ENCODE measurements at regions not wholly inside any gene's neighbourhood (a gene's known extent, or its start where the extent isn't known, plus 50 kb on each side); places are given as distances from the start of the nearest gene placed in this dataset.

DNA sequence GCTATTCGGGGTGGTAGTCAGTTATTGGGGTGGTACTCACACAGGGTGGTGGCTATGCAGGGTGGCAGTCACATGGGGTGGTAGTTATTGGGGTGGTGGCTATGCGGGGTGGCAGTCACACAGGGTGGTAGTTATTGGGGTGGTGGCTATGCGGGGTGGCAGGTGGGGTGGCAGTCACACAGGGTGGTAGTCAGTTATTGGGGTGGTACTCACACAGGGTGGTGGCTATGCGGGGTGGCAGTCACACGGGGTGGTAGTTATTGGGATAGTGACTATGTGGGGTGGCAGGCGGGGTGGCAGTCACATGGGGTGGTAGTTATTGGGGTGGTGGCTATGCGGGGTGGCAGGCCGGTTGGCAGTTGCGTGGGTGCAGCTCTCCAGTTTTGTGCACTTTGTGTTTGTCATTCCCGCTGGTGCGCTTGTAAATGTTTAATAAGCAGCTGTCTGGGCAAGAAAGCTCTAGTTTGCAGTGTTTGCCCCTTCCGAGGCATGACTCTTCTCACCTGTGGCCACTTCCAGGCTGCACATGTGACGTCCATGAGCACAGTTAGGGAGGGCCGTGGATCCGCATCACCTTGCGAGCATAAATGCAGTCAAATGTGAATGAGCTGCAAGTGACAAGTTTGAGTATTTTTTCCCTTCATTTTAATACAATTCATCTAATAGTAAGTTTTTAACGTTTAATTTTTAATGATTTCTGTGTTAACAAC is 219.0 kb upstream of the CST7 start:
- BruUV-seq (replicated peaks) = no TSS peak
- POLR2A ChIA-PET = no interaction called here
- no peak for FAIRE-seq

More for the DNA sequence above, 219.0 kb upstream of the CST7 start:
- no peak overlapping the region for H3K27ac ChIP-seq (ENCODE audit: insufficient read depth, low read depth, low read length)
- no peak for DNase-seq (ENCODE audit: low read depth, low spot score)
- dilution Hi-C loops (cut with MboI; ENCODE audit: extremely low pct_ligation_motif_present, low sequenced_read_pairs) (no loop called here), intact Hi-C loops (cut with micrococcal nuclease) (no loop called here)
- no peaks in the 10 kb centered on the region for H3K9me1 ChIP-seq (replicated peaks; ENCODE audit: control insufficient read depth, extremely low read depth, insufficient read depth, low read length)
- H2AFZ ChIP-seq (ENCODE audit: low read depth, low read length) = no peak overlapping the region
- H4K20me1 ChIP-seq (replicated peaks; ENCODE audit: control insufficient read depth, extremely low read depth, insufficient read depth, low read length) = no peaks in the 10 kb centered on the region
- H3K4me1 ChIP-seq (ENCODE audit: control insufficient read depth, extremely low read depth, insufficient read depth, low read length) = no peaks in the 10 kb centered on the region
- H3K4me3 ChIP-seq (replicated peaks in 1 of 3; ENCODE audit: insufficient read depth in 1 of 3, low read depth in 1 of 3, low read length in 3 of 3) = no peak overlapping the region
- no peak overlapping the region for H3K4me2 ChIP-seq (ENCODE audit: insufficient read depth, low read length)
- TF ChIP-seq, protein P1, sequence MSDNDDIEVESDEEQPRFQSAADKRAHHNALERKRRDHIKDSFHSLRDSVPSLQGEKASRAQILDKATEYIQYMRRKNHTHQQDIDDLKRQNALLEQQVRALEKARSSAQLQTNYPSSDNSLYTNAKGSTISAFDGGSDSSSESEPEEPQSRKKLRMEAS (IDR thresholded peaks at IDR 0.05; ENCODE audit: insufficient read depth, insufficient read length) = no peak
- TF ChIP-seq MYC (IDR thresholded peaks at IDR 0.05; ENCODE audit: low read depth, low read length) = no peak
- TF ChIP-seq GATA2 (IDR thresholded peaks at IDR 0.05; ENCODE audit: insufficient read depth, insufficient read length, low read depth, low read length) = no peak
- no peak for TF ChIP-seq FOS (IDR thresholded peaks at IDR 0.05; ENCODE audit: borderline replicate concordance, insufficient read depth, low read length)
- TF ChIP-seq, protein P2, sequence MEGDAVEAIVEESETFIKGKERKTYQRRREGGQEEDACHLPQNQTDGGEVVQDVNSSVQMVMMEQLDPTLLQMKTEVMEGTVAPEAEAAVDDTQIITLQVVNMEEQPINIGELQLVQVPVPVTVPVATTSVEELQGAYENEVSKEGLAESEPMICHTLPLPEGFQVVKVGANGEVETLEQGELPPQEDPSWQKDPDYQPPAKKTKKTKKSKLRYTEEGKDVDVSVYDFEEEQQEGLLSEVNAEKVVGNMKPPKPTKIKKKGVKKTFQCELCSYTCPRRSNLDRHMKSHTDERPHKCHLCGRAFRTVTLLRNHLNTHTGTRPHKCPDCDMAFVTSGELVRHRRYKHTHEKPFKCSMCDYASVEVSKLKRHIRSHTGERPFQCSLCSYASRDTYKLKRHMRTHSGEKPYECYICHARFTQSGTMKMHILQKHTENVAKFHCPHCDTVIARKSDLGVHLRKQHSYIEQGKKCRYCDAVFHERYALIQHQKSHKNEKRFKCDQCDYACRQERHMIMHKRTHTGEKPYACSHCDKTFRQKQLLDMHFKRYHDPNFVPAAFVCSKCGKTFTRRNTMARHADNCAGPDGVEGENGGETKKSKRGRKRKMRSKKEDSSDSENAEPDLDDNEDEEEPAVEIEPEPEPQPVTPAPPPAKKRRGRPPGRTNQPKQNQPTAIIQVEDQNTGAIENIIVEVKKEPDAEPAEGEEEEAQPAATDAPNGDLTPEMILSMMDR (IDR thresholded peaks at IDR 0.05; ENCODE audit: extremely low read depth in 1 of 2, insufficient read depth in 1 of 2, low read depth in 1 of 2, low read length in 2 of 2) = no peak
- no peak for TF ChIP-seq EZH2 (IDR thresholded peaks at IDR 0.05; ENCODE audit: borderline replicate concordance, low read depth, low read length, severe bottlenecking)
- no peak for TF ChIP-seq POLR2AphosphoS5 (IDR thresholded peaks at IDR 0.05; ENCODE audit: insufficient read depth, low read depth, low read length)
- TF ChIP-seq POLR2A (IDR thresholded peaks at IDR 0.05; ENCODE audit: low read depth, low read length) = no peak
- no peak for TF ChIP-seq JUN (IDR thresholded peaks at IDR 0.05; ENCODE audit: borderline replicate concordance, insufficient read depth, insufficient read length, low read depth)
- CTCF ChIA-PET = no interaction called here
- H3K79me2 ChIP-seq (ENCODE audit: control insufficient read depth, insufficient read depth, low read length) = no peaks in the 10 kb centered on the region
- no peak overlapping the region for H3K9ac ChIP-seq (replicated peaks; ENCODE audit: extremely low read depth, insufficient read depth, low read length)
- peaks cover 2% of the 10 kb centered on the region for H3K9me3 ChIP-seq (replicated peaks; ENCODE audit: control insufficient read depth, insufficient read depth, low read length)
- no peaks in the 10 kb centered on the region for H3K36me3 ChIP-seq (ENCODE audit: control insufficient read depth in 2 of 2, extremely low read depth in 1 of 2, insufficient read depth in 2 of 2, low read length in 2 of 2)
- no peaks in the 10 kb centered on the region for H3K27me3 ChIP-seq (ENCODE audit: control insufficient read depth in 2 of 2, insufficient read depth in 2 of 2, low read length in 2 of 2)

All from endothelial cell of umbilical vein (primary cell).